Transverse colon (tissue), 4 donors: ENCODE measurements at regions not wholly inside any gene's neighbourhood (a gene's known extent, or its start where the extent isn't known, plus 50 kb on each side); places are given as distances from the start of the nearest gene placed in this dataset.

ENCODE experiments used
- DNase-seq: peaks from one replicate; pipeline ENCODE4 v3.0.0-alpha.2; 2019
- H3K27ac ChIP-seq, 4 donors: fragments of 200-600 bp; sonication (generic); 2 replicates each; pipeline ENCODE4 v1.5.1; 2016 to 2018; ENCODE audit warnings: inconsistent platforms in 4 of 4
- H3K27me3 ChIP-seq: fragments of 200-600 bp; sonication (generic); 2 replicates; pipeline ENCODE4 v1.5.1; 2017; ENCODE audit warnings: inconsistent platforms
- H3K36me3 ChIP-seq, 4 donors: fragments of 200-600 bp; sonication (generic); 2 replicates each; pipeline ENCODE4 v1.5.1; 2017 to 2019; ENCODE audit warnings: inconsistent platforms in 4 of 4
- H3K4me1 ChIP-seq, 4 donors: fragments of 200-600 bp; sonication (generic); 2 replicates each; pipeline ENCODE4 v1.5.1; 2017 to 2020; ENCODE audit warnings: inconsistent platforms in 4 of 4
- H3K4me3 ChIP-seq, 4 donors: fragments of 200-600 bp; sonication (generic); 1 replicate in 1 of 4; 2 replicates in 3 of 4; pipeline versions ENCODE4 v1.5.1 to v1.6.1; 2017 to 2019; ENCODE audit warnings: inconsistent platforms in 4 of 4
- H3K9me3 ChIP-seq, 2 donors: fragments of 200-600 bp; sonication (generic); 2 replicates each; pipeline ENCODE4 v1.5.1; 2017 to 2019; ENCODE audit warnings: inconsistent platforms in 2 of 2
- EP300 ChIP-seq: sonication (generic); formaldehyde crosslinking; IDR thresholded peaks from one replicate; pipeline ENCODE4 v1.6.1; 2017; ENCODE audit warnings: antibody characterized with exemption, low read depth
- POLR2A ChIP-seq: fragments of 450-650 bp; IDR thresholded peaks from one replicate; pipeline ENCODE4 v1.6.1; 2016; ENCODE audit warnings: antibody characterized with exemption, mild to moderate bottlenecking, moderate library complexity
- POLR2AphosphoS5 ChIP-seq, 3 donors: sonication (generic); formaldehyde crosslinking; IDR thresholded peaks; one replicate each; pipeline ENCODE4 v1.6.1; 2016; ENCODE audit warnings: antibody characterized with exemption in 3 of 3
- WGBS, 2 donors: methylation state at CpG; one replicate each; pipeline ENCODE4 v1.1.5; 2018; ENCODE audit warnings: low coverage in 1 of 2; 5-methylcytosine and 5-hydroxymethylcytosine counted together
- in situ Hi-C, 4 donors: fragments of 200-750 bp; cut with MboI; loops; one replicate each; pipeline versions ENCODE4 v1.15.0 to v1.15.1; 2017; ENCODE audit warnings: low sequenced_read_pairs in 3 of 4, low pct_ligation_motif_present in 1 of 4, low pct_unique_long_range_greater_than_20kb in 1 of 4
- intact Hi-C: fragments of 100-400 bp; cut with DNase I; formaldehyde crosslinking; loops from one replicate; pipeline ENCODE4 v1.15.1; 2023; ENCODE audit warnings: low total_unique reads
- TF ChIP-seq, protein P1 (sequence below), 5 experiments: fragments of 200-600 bp in 3 of 5; fragments of 450-650 bp in 2 of 5; sonication (generic) in 3 of 5; IDR thresholded peaks; 1 replicate in 2 of 5; 2 replicates in 3 of 5; pipeline ENCODE4 v1.5.1; 2016 to 2017; ENCODE audit warnings: antibody characterized with exemption in 5 of 5, inconsistent platforms in 3 of 5, mild to moderate bottlenecking in 2 of 5, moderate library complexity in 1 of 5

DNA sequence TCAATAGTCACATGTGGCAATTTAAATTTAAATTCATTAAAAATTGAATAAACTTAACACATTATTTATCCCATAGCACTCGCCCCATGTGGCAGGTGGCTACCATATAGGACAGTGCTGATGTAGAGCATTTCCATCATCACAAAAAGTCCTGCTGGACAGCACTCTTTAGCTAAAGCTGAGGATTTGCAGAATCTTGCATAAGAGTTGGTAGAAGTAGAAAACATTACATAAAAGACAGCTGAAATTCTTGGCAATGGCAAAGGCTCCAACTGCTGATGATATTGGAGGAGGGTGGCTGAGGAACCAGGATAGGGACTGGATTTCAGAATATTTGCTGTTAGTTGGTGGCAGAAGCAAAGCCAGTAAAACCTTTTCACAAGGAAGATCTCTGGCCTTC lies 230.7 kb upstream of the SATB1 start:
- no peak for DNase-seq
- TF ChIP-seq POLR2AphosphoS5 (IDR thresholded peaks at IDR 0.05) (no peak), POLR2A (no peak), EP300 (no peak)
- TF ChIP-seq, protein P1, sequence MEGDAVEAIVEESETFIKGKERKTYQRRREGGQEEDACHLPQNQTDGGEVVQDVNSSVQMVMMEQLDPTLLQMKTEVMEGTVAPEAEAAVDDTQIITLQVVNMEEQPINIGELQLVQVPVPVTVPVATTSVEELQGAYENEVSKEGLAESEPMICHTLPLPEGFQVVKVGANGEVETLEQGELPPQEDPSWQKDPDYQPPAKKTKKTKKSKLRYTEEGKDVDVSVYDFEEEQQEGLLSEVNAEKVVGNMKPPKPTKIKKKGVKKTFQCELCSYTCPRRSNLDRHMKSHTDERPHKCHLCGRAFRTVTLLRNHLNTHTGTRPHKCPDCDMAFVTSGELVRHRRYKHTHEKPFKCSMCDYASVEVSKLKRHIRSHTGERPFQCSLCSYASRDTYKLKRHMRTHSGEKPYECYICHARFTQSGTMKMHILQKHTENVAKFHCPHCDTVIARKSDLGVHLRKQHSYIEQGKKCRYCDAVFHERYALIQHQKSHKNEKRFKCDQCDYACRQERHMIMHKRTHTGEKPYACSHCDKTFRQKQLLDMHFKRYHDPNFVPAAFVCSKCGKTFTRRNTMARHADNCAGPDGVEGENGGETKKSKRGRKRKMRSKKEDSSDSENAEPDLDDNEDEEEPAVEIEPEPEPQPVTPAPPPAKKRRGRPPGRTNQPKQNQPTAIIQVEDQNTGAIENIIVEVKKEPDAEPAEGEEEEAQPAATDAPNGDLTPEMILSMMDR (IDR thresholded peaks at IDR 0.05) = no peak
- Histone ChIP-seq H3K9me3 (no peaks in the 10 kb centered on the region), H3K4me1 (no peaks in the 10 kb centered on the region), H3K27ac (no peak overlapping the region), H3K4me3 (no peak overlapping the region), H3K27me3 (no peaks in the 10 kb centered on the region), H3K36me3 (no peaks in the 10 kb centered on the region)
- 86% methylated on average over 1 of the region's 1 CpG for WGBS, 2 donors
- in situ Hi-C loops = no loop called here
- intact Hi-C loops = no loop called here

DNA sequence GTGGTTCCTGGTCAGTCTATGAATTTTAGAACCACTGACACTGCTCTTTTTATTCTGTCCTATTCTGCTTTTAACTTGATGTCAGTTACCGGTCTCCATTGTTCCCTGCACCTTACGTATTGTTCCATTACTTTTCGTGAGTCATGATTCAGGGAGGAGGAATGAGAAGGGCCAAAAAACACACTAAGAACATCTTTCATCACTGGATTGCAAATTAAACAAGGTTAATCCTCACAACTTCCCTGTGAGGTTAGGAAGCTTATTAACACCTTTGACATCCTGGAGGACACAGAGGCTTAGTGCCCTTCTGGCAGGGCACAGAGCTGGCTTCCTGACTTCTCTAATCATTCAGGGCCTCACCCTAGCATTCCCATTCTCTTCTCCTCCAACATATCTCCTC lies 227.6 kb upstream of the SATB1 start:
- intact Hi-C loops = no loop called here
- H3K36me3 ChIP-seq = no peaks in the 10 kb centered on the region
- 83 to 95% methylated on average over 1 to 3 of the region's 3 CpGs for WGBS, 2 donors
- no peak for DNase-seq
- H3K27me3 ChIP-seq = no peaks in the 10 kb centered on the region
- H3K4me1 ChIP-seq = no peaks in the 10 kb centered on the region
- H3K9me3 ChIP-seq = no peaks in the 10 kb centered on the region
- no peak overlapping the region for H3K4me3 ChIP-seq
- H3K27ac ChIP-seq = no peak overlapping the region
- in situ Hi-C loops = no loop called here
- TF ChIP-seq POLR2AphosphoS5 (IDR thresholded peaks at IDR 0.05) (no peak), POLR2A (no peak), EP300 (no peak)
- TF ChIP-seq, protein P1 (IDR thresholded peaks at IDR 0.05) = no peak

DNA sequence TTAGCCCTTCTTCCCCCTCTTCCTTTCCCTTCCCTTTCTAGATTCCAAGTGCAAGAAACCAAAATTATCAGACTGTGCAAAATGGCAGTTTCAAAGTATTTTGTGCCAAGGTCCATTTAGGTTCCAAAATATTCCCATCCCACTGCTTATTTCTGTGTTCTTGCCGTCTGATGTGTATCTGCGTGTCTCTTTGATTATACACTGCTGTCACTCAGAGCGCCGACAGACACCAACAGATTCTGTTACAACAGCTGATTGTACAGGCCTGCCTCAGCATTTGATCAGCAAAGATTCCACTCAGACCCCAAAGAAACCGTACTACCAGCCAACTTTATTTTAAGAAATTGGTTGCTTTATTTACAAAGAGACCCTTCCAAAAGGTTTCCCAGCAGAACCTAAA lies 225.6 kb upstream of the SATB1 start:
- Histone ChIP-seq H3K4me3 (no peak overlapping the region), H3K27me3 (no peaks in the 10 kb centered on the region), H3K36me3 (no peaks in the 10 kb centered on the region), H3K9me3 (no peaks in the 10 kb centered on the region), H3K4me1 (no peaks in the 10 kb centered on the region), H3K27ac (no peak overlapping the region)
- no peak for DNase-seq
- TF ChIP-seq, protein P1 (IDR thresholded peaks at IDR 0.05) = no peak
- no peak for TF ChIP-seq POLR2AphosphoS5 (IDR thresholded peaks at IDR 0.05)
- TF ChIP-seq POLR2A = no peak
- TF ChIP-seq EP300 = no peak
- intact Hi-C loops = no loop called here
- in situ Hi-C loops = no loop called here
- 83 to 86% methylated on average over 5 of the region's 5 CpGs for WGBS, 2 donors

DNA sequence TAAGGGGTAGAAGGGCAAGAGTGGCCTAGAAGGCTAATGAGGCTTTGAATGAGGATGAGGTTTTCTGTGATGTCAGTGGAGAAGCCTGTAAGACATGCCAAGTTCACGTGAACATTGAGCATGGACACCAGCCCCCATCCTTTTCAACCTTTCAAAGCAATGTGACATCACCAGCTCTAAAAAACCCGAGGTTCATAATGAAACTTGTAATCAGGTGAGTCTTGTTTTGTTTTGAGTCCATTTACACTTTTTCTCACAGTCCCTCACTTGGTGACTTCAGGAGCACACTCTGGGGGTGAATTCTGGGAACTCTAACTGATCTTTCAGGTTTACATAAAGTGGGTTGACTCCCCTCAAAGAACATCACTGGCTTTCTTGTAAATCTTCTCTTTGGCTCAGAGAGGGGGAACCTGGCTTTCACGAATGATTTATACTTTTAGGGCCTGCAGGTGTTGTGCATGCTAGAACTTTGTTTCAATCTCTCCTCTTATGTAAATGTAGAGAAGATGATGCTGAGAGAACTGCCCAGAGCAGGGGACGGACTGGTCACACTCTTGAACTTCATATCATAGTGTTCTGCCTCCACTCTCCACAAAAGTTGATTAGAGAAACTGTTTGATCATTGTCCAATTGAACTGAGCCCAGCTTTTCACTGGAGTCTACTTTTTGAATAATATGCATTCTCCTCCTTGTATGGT lies 224.7 kb upstream of the SATB1 start:
- in situ Hi-C loops (no loop called here), intact Hi-C loops (no loop called here)
- no peaks in the 10 kb centered on the region for H3K27me3 ChIP-seq
- H3K27ac ChIP-seq = no peak overlapping the region
- TF ChIP-seq POLR2A = no peak
- TF ChIP-seq, protein P1 (IDR thresholded peaks at IDR 0.05) = no peak
- no peak for TF ChIP-seq EP300
- TF ChIP-seq POLR2AphosphoS5 (IDR thresholded peaks at IDR 0.05) = no peak
- no peaks in the 10 kb centered on the region for H3K4me1 ChIP-seq
- no peaks in the 10 kb centered on the region for H3K36me3 ChIP-seq
- H3K9me3 ChIP-seq = no peaks in the 10 kb centered on the region
- DNase-seq = no peak
- 67 to 70% methylated on average over 1 to 4 of the region's 4 CpGs for WGBS, 2 donors
- H3K4me3 ChIP-seq = no peak overlapping the region
